Peyer's patch (tissue), 4 donors: ENCODE measurements at regions not wholly inside any gene's neighbourhood (a gene's known extent, or its start where the extent isn't known, plus 50 kb on each side); places are given as distances from the start of the nearest gene placed in this dataset.

Experiments
- DNase-seq, 3 donors: peaks; one replicate each; pipeline ENCODE4 v3.0.0-alpha.2; 2017 to 2019
- H3K27ac ChIP-seq, 4 donors: fragments of 200-600 bp; sonication (generic); one replicate each; pipeline ENCODE4 v1.5.1; 2016 to 2019
- H3K27me3 ChIP-seq, 2 donors: fragments of 200-600 bp; sonication (generic); one replicate each; pipeline ENCODE4 v1.5.1; 2019
- H3K36me3 ChIP-seq, 3 donors: fragments of 200-600 bp; sonication (generic); one replicate each; pipeline ENCODE4 v1.5.1; 2016 to 2019
- H3K4me1 ChIP-seq, 4 donors: fragments of 200-600 bp; sonication (generic); one replicate each; pipeline ENCODE4 v1.5.1; 2016 to 2019
- H3K4me3 ChIP-seq, 4 donors: fragments of 200-600 bp; sonication (generic); 1 replicate in 3 of 4; 2 replicates in 1 of 4; pipeline ENCODE4 v1.5.1; 2016 to 2019; ENCODE audit warnings: mild to moderate bottlenecking in 1 of 4
- H3K9me3 ChIP-seq, 4 donors: fragments of 200-600 bp; sonication (generic); one replicate each; pipeline ENCODE4 v1.5.1; 2016 to 2019; ENCODE audit warnings: mild to moderate bottlenecking in 1 of 4
- CTCF ChIP-seq, 6 experiments: fragments of 450-650 bp in 4 of 6; fragments of 200-600 bp in 2 of 6; sonication (generic) in 1 of 6; IDR thresholded peaks; one replicate each; pipeline ENCODE4 v1.5.1; 2017 to 2019; ENCODE audit warnings: antibody characterized with exemption in 6 of 6, mild to moderate bottlenecking in 3 of 6, moderate library complexity in 1 of 6
- POLR2A ChIP-seq, 2 donors: fragments of 450-650 bp; IDR thresholded peaks; one replicate each; pipeline ENCODE4 v1.5.1; 2017; ENCODE audit warnings: antibody characterized with exemption in 2 of 2, mild to moderate bottlenecking in 2 of 2, moderate library complexity in 2 of 2

GRCh38 chr17:52995881-52996280 lies 826.8 kb upstream of the KIF2B start:
- H3K27ac ChIP-seq: no peak overlapping the region
- no peaks in the 10 kb centered on the region for H3K27me3 ChIP-seq
- DNase-seq: no peak
- no peak overlapping the region for H3K4me3 ChIP-seq
- H3K4me1 ChIP-seq: no peaks in the 10 kb centered on the region
- TF ChIP-seq POLR2A (IDR thresholded peaks at IDR 0.05): no peak
- TF ChIP-seq CTCF (IDR thresholded peaks at IDR 0.05): no peak
- H3K9me3 ChIP-seq: no peaks in the 10 kb centered on the region
- H3K36me3 ChIP-seq: no peaks in the 10 kb centered on the region

- Histone ChIP-seq H3K27ac (no peak overlapping the region), H3K36me3 (no peaks in the 10 kb centered on the region), H3K27me3 (no peaks in the 10 kb centered on the region), H3K9me3 (no peaks in the 10 kb centered on the region), H3K4me1 (no peaks in the 10 kb centered on the region), H3K4me3 (no peak overlapping the region)
- no peak for TF ChIP-seq POLR2A (IDR thresholded peaks at IDR 0.05)
- no peak for TF ChIP-seq CTCF (IDR thresholded peaks at IDR 0.05)
- no peak for DNase-seq
Observed at GRCh38 chr17:52995147-52995546, 827.6 kb upstream of the KIF2B start.

- H3K36me3 ChIP-seq: no peaks in the 10 kb centered on the region
- no peak for DNase-seq
- no peaks in the 10 kb centered on the region for H3K9me3 ChIP-seq
- H3K27ac ChIP-seq: no peak overlapping the region
- H3K27me3 ChIP-seq: no peaks in the 10 kb centered on the region
- no peak for TF ChIP-seq CTCF (IDR thresholded peaks at IDR 0.05)
- no peak for TF ChIP-seq POLR2A (IDR thresholded peaks at IDR 0.05)
- no peak overlapping the region for H3K4me3 ChIP-seq
- H3K4me1 ChIP-seq: no peaks in the 10 kb centered on the region
Observed at GRCh38 chr17:52986056-52986662, 827.6 kb upstream of the CA10 start.

- H3K9me3 ChIP-seq: no peaks in the 10 kb centered on the region
- TF ChIP-seq POLR2A (IDR thresholded peaks at IDR 0.05) (no peak), CTCF (IDR thresholded peaks at IDR 0.05) (no peak)
- no peak overlapping the region for H3K27ac ChIP-seq
- H3K4me3 ChIP-seq: no peak overlapping the region
- no peaks in the 10 kb centered on the region for H3K36me3 ChIP-seq
- H3K27me3 ChIP-seq: no peaks in the 10 kb centered on the region
- no peaks in the 10 kb centered on the region for H3K4me1 ChIP-seq
- no peak for DNase-seq
Observed at GRCh38 chr17:52982331-52982730, 823.8 kb upstream of the CA10 start.

- DNase-seq: no peak
Observed at GRCh38 chr17:52979921-52980320, 821.4 kb upstream of the CA10 start.

More at GRCh38 chr17:52979921-52980320, 821.4 kb upstream of the CA10 start:
- Histone ChIP-seq H3K4me1 (no peaks in the 10 kb centered on the region), H3K27ac (no peak overlapping the region), H3K27me3 (no peaks in the 10 kb centered on the region), H3K36me3 (no peaks in the 10 kb centered on the region), H3K9me3 (no peaks in the 10 kb centered on the region), H3K4me3 (no peak overlapping the region)
- no peak for TF ChIP-seq CTCF (IDR thresholded peaks at IDR 0.05)
- TF ChIP-seq POLR2A (IDR thresholded peaks at IDR 0.05): no peak
